ENCODE measurements at regions not wholly inside any gene's neighbourhood (a gene's known extent, or its start where the extent isn't known, plus 50 kb on each side); places are given as distances from the start of the nearest gene placed in this dataset.

GRCh38 chr11:109849946-109850345, 243.2 kb upstream of the ZC3H12C start:
- Histone ChIP-seq H3K9me3 (ENCODE audit: control insufficient read depth, low read length) (no peaks in the 10 kb centered on the region), H3K4me1 (ENCODE audit: control insufficient read depth, insufficient read depth, low read length) (peaks cover 4% of the 10 kb centered on the region), H3K36me3 (ENCODE audit: control insufficient read depth, insufficient read depth, low read length) (no peaks in the 10 kb centered on the region), H3K9ac (ENCODE audit: extremely low read depth, low read length, poor library complexity, severe bottlenecking) (no peak overlapping the region), H3K27ac (ENCODE audit: low read depth, low read length) (no peak overlapping the region), H3K27me3 (ENCODE audit: control insufficient read depth, insufficient read depth, low read length, poor library complexity, severe bottlenecking) (no peaks in the 10 kb centered on the region), H3K4me3 (ENCODE audit: low read length) (no peak overlapping the region)
- Mint-ChIP-seq H3K9me3 (no peaks in the 10 kb centered on the region), H3K4me1 (peaks cover 5% of the 10 kb centered on the region), H3K27me3 (ENCODE audit: insufficient read depth) (no peaks in the 10 kb centered on the region), H3K4me3 (no peak overlapping the region), H3K27ac (no peak overlapping the region), H3K36me3 (ENCODE audit: low read depth) (no peaks in the 10 kb centered on the region)
- no peak for DNase-seq
- TF ChIP-seq CTCF (conservative IDR thresholded peaks at IDR 0.05): no peak
- WGBS, 2 experiments (ENCODE audit: insufficient coverage in 1 of 2, insufficient read length in 1 of 2): 83 to 86% methylated on average over 2 to 5 of the region's 5 CpGs

- no peak for DNase-seq
- H3K36me3 Mint-ChIP-seq (ENCODE audit: low read depth): no peaks in the 10 kb centered on the region
- Histone ChIP-seq H3K4me1 (ENCODE audit: control insufficient read depth, insufficient read depth, low read length) (peaks cover 4% of the 10 kb centered on the region), H3K4me3 (ENCODE audit: low read length) (no peak overlapping the region), H3K9ac (ENCODE audit: extremely low read depth, low read length, poor library complexity, severe bottlenecking) (no peak overlapping the region), H3K27ac (ENCODE audit: low read depth, low read length) (no peak overlapping the region), H3K9me3 (ENCODE audit: control insufficient read depth, low read length) (no peaks in the 10 kb centered on the region), H3K36me3 (ENCODE audit: control insufficient read depth, insufficient read depth, low read length) (no peaks in the 10 kb centered on the region), H3K27me3 (ENCODE audit: control insufficient read depth, insufficient read depth, low read length, poor library complexity, severe bottlenecking) (no peaks in the 10 kb centered on the region)
- 100% methylated on average over 1 of the region's 1 CpG; no CpG with 5 or more reads in 1 of the 2 experiments for WGBS, 2 experiments (ENCODE audit: insufficient coverage in 1 of 2, insufficient read length in 1 of 2)
- no peak overlapping the region for H3K27ac Mint-ChIP-seq
- no peak overlapping the region for H3K4me3 Mint-ChIP-seq
- TF ChIP-seq CTCF (conservative IDR thresholded peaks at IDR 0.05): no peak
- no peaks in the 10 kb centered on the region for H3K9me3 Mint-ChIP-seq
- no peaks in the 10 kb centered on the region for H3K27me3 Mint-ChIP-seq (ENCODE audit: insufficient read depth)
- peaks cover 1% of the 10 kb centered on the region for H3K4me1 Mint-ChIP-seq
Observed at GRCh38 chr11:109851780-109852390, 241.3 kb upstream of the ZC3H12C start.

GRCh38 chr11:109853156-109853776, 239.9 kb upstream of the ZC3H12C start:
- Histone ChIP-seq H3K4me1 (ENCODE audit: control insufficient read depth, insufficient read depth, low read length) (no peaks in the 10 kb centered on the region), H3K9ac (ENCODE audit: extremely low read depth, low read length, poor library complexity, severe bottlenecking) (no peak overlapping the region), H3K27me3 (ENCODE audit: control insufficient read depth, insufficient read depth, low read length, poor library complexity, severe bottlenecking) (no peaks in the 10 kb centered on the region), H3K36me3 (ENCODE audit: control insufficient read depth, insufficient read depth, low read length) (no peaks in the 10 kb centered on the region), H3K9me3 (ENCODE audit: control insufficient read depth, low read length) (no peaks in the 10 kb centered on the region), H3K4me3 (ENCODE audit: low read length) (no peak overlapping the region), H3K27ac (ENCODE audit: low read depth, low read length) (no peak overlapping the region)
- H3K27ac Mint-ChIP-seq: no peak overlapping the region
- DNase-seq: no peak
- H3K27me3 Mint-ChIP-seq (ENCODE audit: insufficient read depth): no peaks in the 10 kb centered on the region
- H3K36me3 Mint-ChIP-seq (ENCODE audit: low read depth): no peaks in the 10 kb centered on the region
- whole genome bisulfite sequencing, 2 experiments (ENCODE audit: insufficient coverage in 1 of 2, insufficient read length in 1 of 2): 73 to 94% methylated on average over 2 to 5 of the region's 5 CpGs
- H3K9me3 Mint-ChIP-seq: no peaks in the 10 kb centered on the region
- peak; percentile 83 for TF ChIP-seq CTCF (conservative IDR thresholded peaks at IDR 0.05)
- H3K4me3 Mint-ChIP-seq: no peak overlapping the region
- peaks cover 1% of the 10 kb centered on the region for H3K4me1 Mint-ChIP-seq
